ENCODE measurements at regions not wholly inside any gene's neighbourhood (a gene's known extent, or its start where the extent isn't known, plus 50 kb on each side); places are given as distances from the start of the nearest gene placed in this dataset.

- no TSS peak for BruUV-seq (replicated peaks)
- Histone ChIP-seq H3K4me2 (ENCODE audit: low read depth, low read length) (no peak overlapping the region), H3K56ac (ENCODE audit: extremely low read depth, insufficient read depth, low read length) (no peak overlapping the region), H3K18ac (ENCODE audit: low read depth, low read length) (no peak overlapping the region), H3K79me1 (ENCODE audit: low read depth in 1 of 2, low read length in 2 of 2) (no peaks in the 10 kb centered on the region), H3K9ac (ENCODE audit: low read depth, low read length) (no peak overlapping the region), H4K20me1 (ENCODE audit: insufficient read depth, low read length) (no peaks in the 10 kb centered on the region), H4K8ac (ENCODE audit: low read depth in 2 of 2, low read length in 2 of 2) (no peak overlapping the region), H3K14ac (replicated peaks; ENCODE audit: low read depth, low read length) (no peak overlapping the region), H2BK20ac (ENCODE audit: low read depth, low read length) (no peak overlapping the region), H3K27ac (ENCODE audit: insufficient read depth, low read length) (no peak overlapping the region), H3K4me1 (ENCODE audit: control insufficient read depth, insufficient read depth, low read length) (no peaks in the 10 kb centered on the region), H4K91ac (ENCODE audit: insufficient read depth, low read depth, low read length) (no peak overlapping the region), H3K9me3 (ENCODE audit: control insufficient read depth, insufficient read depth, low read length) (no peaks in the 10 kb centered on the region), H3K23ac (ENCODE audit: low read depth, low read length) (no peak overlapping the region), H3K36me3 (ENCODE audit: control insufficient read depth, insufficient read depth, low read length) (no peaks in the 10 kb centered on the region), H2AK9ac (replicated peaks; ENCODE audit: low read depth, low read length, poor library complexity) (no peak overlapping the region), H3K27me3 (ENCODE audit: control insufficient read depth, insufficient read depth, low read length) (peaks cover 17% of the 10 kb centered on the region), H4K5ac (ENCODE audit: low read depth, low read length) (no peak overlapping the region), H2BK5ac (ENCODE audit: low read depth, low read length, poor library complexity, severe bottlenecking) (no peak overlapping the region), H2AK5ac (ENCODE audit: low read depth, low read length) (no peak overlapping the region), H3K9me1 (ENCODE audit: insufficient read depth, low read length) (no peaks in the 10 kb centered on the region), H2AFZ (replicated peaks; ENCODE audit: low read length, poor library complexity) (no peak overlapping the region), H2BK15ac (ENCODE audit: low read depth, low read length) (no peak overlapping the region), H3K4me3 (ENCODE audit: insufficient read depth, low read depth, low read length) (no peak overlapping the region), H2BK120ac (ENCODE audit: low read depth, low read length) (no peak overlapping the region), H3K4ac (ENCODE audit: low read depth, low read length) (no peak overlapping the region)
- no peak for ATAC-seq (ENCODE audit: low read depth)
- ChIA-PET POLR2A (ENCODE audit: unreplicated experiment) (no interaction called here), CTCF (no interaction called here)
- dilution Hi-C loops (cut with HindIII; ENCODE audit: low sequenced_read_pairs, unreplicated experiment) (no loop called here), intact Hi-C loops (cut with micrococcal nuclease) (no loop called here), in situ Hi-C loops (cut with MboI; ENCODE audit: low sequenced_read_pairs) (no loop called here)
- DNase-seq = no peak
- TF ChIP-seq RFX5 (IDR thresholded peaks at IDR 0.05; ENCODE audit: low read depth, low read length) (no peak), CTCF (conservative IDR thresholded peaks at IDR 0.05; ENCODE audit: low read depth, low read length) (no peak), MAFK (IDR thresholded peaks at IDR 0.05; ENCODE audit: low read depth, low read length) (no peak), CHD1 (IDR thresholded peaks at IDR 0.05; ENCODE audit: low read depth, low read length) (no peak)
- WGBS, 2 experiments (ENCODE audit: extremely low coverage in 2 of 2, insufficient read length in 1 of 2) = no CpG with 5 or more reads among the region's 3 CpGs
Observed at GRCh38 chr11:79506124-79506523, 65.3 kb upstream of the TENM4 start.
